Erythroblast (primary cell): ENCODE measurements at regions not wholly inside any gene's neighbourhood (a gene's known extent, or its start where the extent isn't known, plus 50 kb on each side); places are given as distances from the start of the nearest gene placed in this dataset.

ENCODE experiments used
- GATA1 ChIP-seq: IDR thresholded peaks from 2 replicates; pipeline ENCODE4 v1.6.1; 2011; ENCODE audit warnings: low read depth, mild to moderate bottlenecking, control low read depth, low read length, moderate library complexity
- POLR2A ChIP-seq: IDR thresholded peaks from 2 replicates; pipeline ENCODE4 v1.6.1; 2011; ENCODE audit warnings: mild to moderate bottlenecking, low read length

DNA sequence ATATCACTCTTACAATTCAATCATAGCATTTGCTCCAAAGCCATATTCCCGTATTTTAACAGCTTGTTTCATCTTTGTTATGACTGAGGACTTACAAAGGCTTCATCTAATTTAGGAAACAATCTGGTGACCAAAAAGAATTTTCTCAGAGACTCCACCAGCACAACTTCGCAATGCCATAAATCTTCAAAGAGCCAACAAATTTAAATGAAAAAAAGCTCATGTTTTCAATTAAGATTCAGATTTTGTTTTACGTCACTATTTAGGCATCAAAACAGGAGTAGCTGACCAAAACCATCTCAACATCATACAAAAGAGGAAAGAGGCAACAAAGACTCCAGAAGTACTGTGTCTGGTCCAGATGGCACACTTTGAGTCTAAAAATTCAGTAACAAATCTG is 373.3 kb downstream of the TTLL7 start:
- TF ChIP-seq POLR2A = no peak
- no peak for TF ChIP-seq GATA1
